ENCODE measurements at regions not wholly inside any gene's neighbourhood (a gene's known extent, or its start where the extent isn't known, plus 50 kb on each side); places are given as distances from the start of the nearest gene placed in this dataset.

DNA sequence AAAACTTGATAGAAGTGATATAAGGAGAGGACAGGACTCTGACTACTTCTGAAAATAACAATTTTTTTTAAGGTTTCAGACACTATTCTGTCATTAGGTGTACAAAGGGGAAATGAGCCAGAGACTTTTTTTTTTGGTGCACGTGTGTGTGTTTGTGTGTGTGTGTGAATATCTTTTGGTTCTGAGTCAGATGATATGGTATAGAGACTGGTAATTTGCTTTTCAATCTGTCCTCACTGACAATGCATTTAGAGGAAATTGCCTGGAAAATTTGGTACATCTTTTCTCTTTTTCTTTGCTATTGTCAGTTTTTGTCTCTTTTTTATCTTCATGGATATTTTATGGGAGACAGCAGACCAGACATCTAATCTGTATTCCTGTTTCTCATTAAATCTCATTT is 59.3 kb downstream of the DDIT4L start:
- Histone ChIP-seq H3K27me3 (ENCODE audit: control insufficient read depth in 1 of 2, insufficient read depth in 1 of 2, low read length in 2 of 2) (no peaks in the 10 kb centered on the region), H3K27ac (ENCODE audit: low read length, poor library complexity, severe bottlenecking) (no peak overlapping the region), H3K9me3 (ENCODE audit: control insufficient read depth, low read length) (no peaks in the 10 kb centered on the region), H2BK12ac (ENCODE audit: low read length in 2 of 2) (no peak overlapping the region), H3K36me3 (ENCODE audit: control insufficient read depth in 1 of 2, insufficient read depth in 2 of 2, low read depth in 1 of 2, low read length in 2 of 2) (no peaks in the 10 kb centered on the region), H4K8ac (ENCODE audit: low read length) (no peak overlapping the region), H3K4me1 (ENCODE audit: control insufficient read depth, insufficient read depth, low read depth, low read length) (no peaks in the 10 kb centered on the region), H3K18ac (ENCODE audit: low read depth in 1 of 2, low read length in 2 of 2) (no peak overlapping the region), H3K14ac (ENCODE audit: low read length in 2 of 2) (no peak overlapping the region), H3K4ac (ENCODE audit: low read depth in 1 of 2, low read length in 2 of 2) (no peak overlapping the region), H2BK15ac (ENCODE audit: low read depth, poor library complexity, severe bottlenecking) (no peak overlapping the region), H3K4me2 (ENCODE audit: low read length, poor library complexity, severe bottlenecking) (no peak overlapping the region), H3K9ac (ENCODE audit: low read length) (no peak overlapping the region), H2AFZ (ENCODE audit: low read depth, low read length) (no peak overlapping the region), H2AK5ac (ENCODE audit: low read length, severe bottlenecking) (no peak overlapping the region), H4K91ac (ENCODE audit: low read length) (no peak overlapping the region), H3K79me1 (replicated peaks; ENCODE audit: low read length, poor library complexity, severe bottlenecking) (no peaks in the 10 kb centered on the region), H2BK120ac (ENCODE audit: low read depth, low read length) (no peak overlapping the region), H3K4me3 (ENCODE audit: insufficient read depth in 1 of 2, low read depth in 1 of 2, low read length in 2 of 2) (no peak overlapping the region), H3K23ac (ENCODE audit: low read length in 2 of 2) (no peak overlapping the region), H2BK5ac (ENCODE audit: low read depth, low read length, poor library complexity, severe bottlenecking) (no peak overlapping the region)
- DNase-seq: no peak
- WGBS: 88% methylated on average over 1 of the region's 1 CpG

DNA sequence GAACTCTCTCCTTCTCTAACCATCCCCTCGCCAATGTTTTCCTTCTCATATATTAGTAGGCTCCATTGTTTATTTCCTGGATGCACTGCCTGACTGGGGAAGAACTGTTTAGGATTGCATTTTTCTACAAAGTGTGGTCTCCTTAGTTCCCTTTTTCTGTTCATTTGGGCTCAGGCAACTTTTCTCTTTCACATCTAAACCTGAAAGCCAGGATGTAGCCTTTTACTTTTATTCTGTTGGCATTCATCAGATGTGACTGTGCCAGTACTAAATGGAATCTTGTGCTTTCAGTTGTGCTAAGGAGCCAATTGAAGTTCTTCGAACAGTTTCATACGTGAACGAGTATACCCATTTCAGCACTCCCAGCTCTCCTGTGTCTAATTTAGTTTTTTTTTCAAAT is 59.8 kb downstream of the DDIT4L start:
- Histone ChIP-seq H2AK5ac (ENCODE audit: low read length, severe bottlenecking) (no peak overlapping the region), H2BK120ac (ENCODE audit: low read depth, low read length) (no peak overlapping the region), H2AFZ (ENCODE audit: low read depth, low read length) (no peak overlapping the region), H2BK15ac (ENCODE audit: low read depth, poor library complexity, severe bottlenecking) (no peak overlapping the region), H3K18ac (ENCODE audit: low read depth in 1 of 2, low read length in 2 of 2) (no peak overlapping the region), H4K91ac (ENCODE audit: low read length) (no peak overlapping the region), H3K36me3 (ENCODE audit: control insufficient read depth in 1 of 2, insufficient read depth in 2 of 2, low read depth in 1 of 2, low read length in 2 of 2) (no peaks in the 10 kb centered on the region), H3K79me1 (replicated peaks; ENCODE audit: low read length, poor library complexity, severe bottlenecking) (no peaks in the 10 kb centered on the region), H4K8ac (ENCODE audit: low read length) (no peak overlapping the region), H3K4me3 (ENCODE audit: insufficient read depth in 1 of 2, low read depth in 1 of 2, low read length in 2 of 2) (no peak overlapping the region), H3K27ac (ENCODE audit: low read length, poor library complexity, severe bottlenecking) (no peak overlapping the region), H2BK5ac (ENCODE audit: low read depth, low read length, poor library complexity, severe bottlenecking) (no peak overlapping the region), H3K14ac (ENCODE audit: low read length in 2 of 2) (no peak overlapping the region), H3K4me2 (ENCODE audit: low read length, poor library complexity, severe bottlenecking) (no peak overlapping the region), H3K9ac (ENCODE audit: low read length) (no peak overlapping the region), H3K9me3 (ENCODE audit: control insufficient read depth, low read length) (peaks cover 2% of the 10 kb centered on the region), H3K4me1 (ENCODE audit: control insufficient read depth, insufficient read depth, low read depth, low read length) (no peaks in the 10 kb centered on the region), H3K27me3 (ENCODE audit: control insufficient read depth in 1 of 2, insufficient read depth in 1 of 2, low read length in 2 of 2) (no peaks in the 10 kb centered on the region), H3K4ac (ENCODE audit: low read depth in 1 of 2, low read length in 2 of 2) (no peak overlapping the region), H2BK12ac (ENCODE audit: low read length in 2 of 2) (no peak overlapping the region), H3K23ac (ENCODE audit: low read length in 2 of 2) (no peak overlapping the region)
- no peak for DNase-seq
- 92% methylated on average over 4 of the region's 4 CpGs for WGBS

DNA sequence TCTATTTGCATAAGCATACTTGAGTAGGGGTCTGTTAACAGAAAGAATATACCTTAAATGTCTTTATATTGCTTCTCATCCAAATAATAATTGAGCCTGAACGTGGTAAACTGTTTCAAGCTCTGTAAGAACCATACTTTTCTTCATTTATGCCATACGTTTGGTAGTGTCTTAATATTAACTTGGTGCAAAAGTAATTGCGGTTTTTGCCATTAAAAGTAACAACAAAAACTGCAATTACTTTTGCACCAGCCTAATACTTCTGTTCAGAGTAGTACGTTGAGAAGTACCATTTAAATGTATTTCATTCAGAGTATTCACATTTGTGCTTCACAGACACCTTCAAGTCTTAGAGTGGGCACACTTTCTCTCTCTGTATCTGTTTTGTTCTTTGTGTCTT is 60.5 kb downstream of the DDIT4L start:
- H3K14ac ChIP-seq (ENCODE audit: low read length in 2 of 2): no peak overlapping the region

DNA sequence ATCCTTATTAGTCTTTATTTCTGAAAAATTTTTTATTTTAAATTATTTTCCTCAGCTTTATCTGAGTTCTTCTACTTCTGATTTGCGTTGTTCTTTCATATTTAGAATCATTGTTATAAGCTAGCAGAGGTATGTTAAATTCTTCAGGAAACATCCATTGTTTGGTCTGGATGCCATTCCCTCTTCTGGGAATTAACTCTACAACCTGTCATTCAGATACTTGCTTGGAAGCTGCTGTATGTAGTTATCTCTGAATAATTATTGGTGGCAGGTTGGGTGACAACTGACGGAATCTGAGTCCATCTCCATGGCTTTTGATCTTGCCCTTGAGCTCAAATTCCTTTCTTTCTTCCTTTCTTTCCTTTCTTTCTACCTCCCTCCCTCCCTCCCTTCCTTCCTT is 61.9 kb downstream of the DDIT4L start:
- Histone ChIP-seq H2BK5ac (ENCODE audit: low read depth, low read length, poor library complexity, severe bottlenecking) (no peak overlapping the region), H3K4me2 (ENCODE audit: low read length, poor library complexity, severe bottlenecking) (no peak overlapping the region), H3K36me3 (ENCODE audit: control insufficient read depth in 1 of 2, insufficient read depth in 2 of 2, low read depth in 1 of 2, low read length in 2 of 2) (no peaks in the 10 kb centered on the region), H2BK12ac (ENCODE audit: low read length in 2 of 2) (no peak overlapping the region), H2BK15ac (ENCODE audit: low read depth, poor library complexity, severe bottlenecking) (no peak overlapping the region), H3K27ac (ENCODE audit: low read length, poor library complexity, severe bottlenecking) (no peak overlapping the region), H3K18ac (ENCODE audit: low read depth in 1 of 2, low read length in 2 of 2) (no peak overlapping the region), H3K23ac (ENCODE audit: low read length in 2 of 2) (no peak overlapping the region), H2AK5ac (ENCODE audit: low read length, severe bottlenecking) (no peak overlapping the region), H4K8ac (ENCODE audit: low read length) (no peak overlapping the region), H3K9me3 (ENCODE audit: control insufficient read depth, low read length) (peaks cover 6% of the 10 kb centered on the region), H3K79me1 (replicated peaks; ENCODE audit: low read length, poor library complexity, severe bottlenecking) (no peaks in the 10 kb centered on the region), H3K9ac (ENCODE audit: low read length) (no peak overlapping the region), H3K27me3 (ENCODE audit: control insufficient read depth in 1 of 2, insufficient read depth in 1 of 2, low read length in 2 of 2) (no peaks in the 10 kb centered on the region), H3K4ac (ENCODE audit: low read depth in 1 of 2, low read length in 2 of 2) (no peak overlapping the region), H3K4me3 (ENCODE audit: insufficient read depth in 1 of 2, low read depth in 1 of 2, low read length in 2 of 2) (no peak overlapping the region), H2BK120ac (ENCODE audit: low read depth, low read length) (no peak overlapping the region), H4K91ac (ENCODE audit: low read length) (no peak overlapping the region), H3K14ac (ENCODE audit: low read length in 2 of 2) (no peak overlapping the region), H3K4me1 (ENCODE audit: control insufficient read depth, insufficient read depth, low read depth, low read length) (no peaks in the 10 kb centered on the region), H2AFZ (ENCODE audit: low read depth, low read length) (no peak overlapping the region)
- WGBS: no CpG with 5 or more reads among the region's 2 CpGs
- DNase-seq: no peak

More for the DNA sequence above, 60.5 kb downstream of the DDIT4L start:
- no peak overlapping the region for H3K4me3 ChIP-seq (ENCODE audit: insufficient read depth in 1 of 2, low read depth in 1 of 2, low read length in 2 of 2)
- no peaks in the 10 kb centered on the region for H3K36me3 ChIP-seq (ENCODE audit: control insufficient read depth in 1 of 2, insufficient read depth in 2 of 2, low read depth in 1 of 2, low read length in 2 of 2)
- no peak overlapping the region for H3K9ac ChIP-seq (ENCODE audit: low read length)
- H3K18ac ChIP-seq (ENCODE audit: low read depth in 1 of 2, low read length in 2 of 2): no peak overlapping the region
- no peak overlapping the region for H3K4ac ChIP-seq (ENCODE audit: low read depth in 1 of 2, low read length in 2 of 2)
- H2BK15ac ChIP-seq (ENCODE audit: low read depth, poor library complexity, severe bottlenecking): no peak overlapping the region
- H3K4me2 ChIP-seq (ENCODE audit: low read length, poor library complexity, severe bottlenecking): no peak overlapping the region
- H3K23ac ChIP-seq (ENCODE audit: low read length in 2 of 2): no peak overlapping the region
- H3K4me1 ChIP-seq (ENCODE audit: control insufficient read depth, insufficient read depth, low read depth, low read length): no peaks in the 10 kb centered on the region
- H2AK5ac ChIP-seq (ENCODE audit: low read length, severe bottlenecking): no peak overlapping the region
- no peak overlapping the region for H2AFZ ChIP-seq (ENCODE audit: low read depth, low read length)
- DNase-seq: no peak
- no peak overlapping the region for H4K8ac ChIP-seq (ENCODE audit: low read length)
- H3K27me3 ChIP-seq (ENCODE audit: control insufficient read depth in 1 of 2, insufficient read depth in 1 of 2, low read length in 2 of 2): no peaks in the 10 kb centered on the region
- H3K79me1 ChIP-seq (replicated peaks; ENCODE audit: low read length, poor library complexity, severe bottlenecking): no peaks in the 10 kb centered on the region
- WGBS: 100% methylated on average over 2 of the region's 4 CpGs
- H2BK12ac ChIP-seq (ENCODE audit: low read length in 2 of 2): no peak overlapping the region
- H3K9me3 ChIP-seq (ENCODE audit: control insufficient read depth, low read length): peaks cover 6% of the 10 kb centered on the region
- no peak overlapping the region for H3K27ac ChIP-seq (ENCODE audit: low read length, poor library complexity, severe bottlenecking)
- no peak overlapping the region for H2BK5ac ChIP-seq (ENCODE audit: low read depth, low read length, poor library complexity, severe bottlenecking)
- H4K91ac ChIP-seq (ENCODE audit: low read length): no peak overlapping the region
- H2BK120ac ChIP-seq (ENCODE audit: low read depth, low read length): no peak overlapping the region

All from mesenchymal stem cell (in vitro differentiated cells and primary cell).